HCT116 (cell line): ENCODE measurements at regions not wholly inside any gene's neighbourhood (a gene's known extent, or its start where the extent isn't known, plus 50 kb on each side); places are given as distances from the start of the nearest gene placed in this dataset.

Experiments
- ATAC-seq: fragments of 200-7000 bp; cut with Tn5 transposase; 2 replicates; pipeline ENCODE4 v1.9.1; 2020; ENCODE audit warnings: mild to moderate bottlenecking, moderate library complexity
- BruUV-seq: library from RNA; stranded (reverse); fragments of 400-500 nt; replicated peaks from 2 replicates; lab custom pipeline; 2021; lab: Mats Ljungman, UMichigan
- CTCF ChIA-PET: fragments of 300-600 bp; sonication (Branson Sonifier 250); formaldehyde crosslinking; loops from one replicate; lab custom pipeline; 2021; ENCODE audit warnings: antibody characterized with exemption; lab: Charles Lee
- POLR2A ChIA-PET: fragments of 300-600, 350-600 bp; sonication (Branson Sonifier 250); formaldehyde crosslinking; loops from one replicate; lab custom pipeline; 2021; ENCODE audit warnings: antibody characterized with exemption; lab: Charles Lee
- RAD21 ChIA-PET, 2 experiments: fragments of 300-600 bp; sonication (Branson Sonifier 250); formaldehyde crosslinking; loops; one replicate each; lab custom pipeline; 2023; ENCODE audit warnings: low total read pairs in 2 of 2; ENCODE audit not compliant: uncharacterized antibody in 2 of 2, unreplicated experiment in 2 of 2, low non-redundant PET in 1 of 2; lab: Charles Lee
- DNase-seq: peaks from one replicate; pipeline ENCODE4 v3.0.0-alpha.2; 2010; ENCODE audit warnings: low read depth, low spot score
- H2AFZ ChIP-seq: fragments of 200-600 bp; shearing (Covaris generic), sonication (generic); 2 replicates; pipeline ENCODE4 v1.6.1; 2017; ENCODE audit warnings: low read depth, mixed run types, mixed read lengths, antibody characterized with exemption, low read length; ENCODE audit not compliant: poor library complexity, severe bottlenecking
- H3K27ac ChIP-seq: 2 replicates; pipeline ENCODE4 v1.5.1; 2012; ENCODE audit warnings: low read depth, low read length
- H3K27me3 ChIP-seq: fragments of 200-600 bp; sonication (generic); 2 replicates; pipeline ENCODE4 v1.6.1; 2016; ENCODE audit warnings: mixed run types, low read length, mixed read lengths; ENCODE audit not compliant: insufficient read depth
- H3K36me3 ChIP-seq, 2 experiments: fragments of 200-500 bp in 1 of 2; fragments of 200-600 bp in 1 of 2; sonication (Bioruptor generic) in 1 of 2; sonication (generic) in 1 of 2; 2 replicates each; pipeline versions ENCODE4 v1.5.1 to v1.6.1; 2014 to 2016; ENCODE audit warnings: low read length in 2 of 2, inconsistent platforms in 1 of 2, mixed read lengths in 1 of 2, mixed run types in 1 of 2; ENCODE audit not compliant: insufficient read depth in 2 of 2, control insufficient read depth in 1 of 2
- H3K4me1 ChIP-seq, 2 experiments: fragments of 200-600 bp in 1 of 2; sonication (generic) in 1 of 2; 2 replicates each; pipeline versions ENCODE4 v1.5.1 to v1.6.1; 2012 to 2017; ENCODE audit warnings: low read length in 2 of 2, inconsistent platforms in 1 of 2, mild to moderate bottlenecking in 1 of 2, mixed read lengths in 1 of 2, mixed run types in 1 of 2, moderate library complexity in 1 of 2; ENCODE audit not compliant: insufficient read depth in 2 of 2, control insufficient read depth in 1 of 2
- H3K4me2 ChIP-seq: fragments of 200-600 bp; sonication (generic); 2 replicates; pipeline ENCODE4 v1.6.1; 2017; ENCODE audit warnings: mixed run types, low read length, mixed read lengths
- H3K4me3 ChIP-seq, 2 experiments: fragments of 200-600 bp in 1 of 2; sonication (generic) in 1 of 2; replicated peaks in 1 of 2; 2 replicates each; pipeline ENCODE4 v1.5.1; 2011 to 2016; ENCODE audit warnings: low read length in 2 of 2, control low read depth in 1 of 2, low read depth in 1 of 2, mild to moderate bottlenecking in 1 of 2, mixed read lengths in 1 of 2, mixed run types in 1 of 2
- H3K79me2 ChIP-seq: fragments of 200-600 bp; sonication (generic); 2 replicates; pipeline ENCODE4 v1.6.1; 2017; ENCODE audit warnings: mild to moderate bottlenecking, mixed run types, low read length, moderate library complexity, mixed read lengths; ENCODE audit not compliant: insufficient read depth
- H3K9ac ChIP-seq: fragments of 200-600 bp; sonication (generic); 2 replicates; pipeline ENCODE4 v1.6.1; 2016; ENCODE audit warnings: low read length, mixed read lengths
- H3K9me2 ChIP-seq: fragments of 200-600 bp; sonication (generic), shearing (Covaris generic); 2 replicates; pipeline ENCODE4 v1.6.1; 2017; ENCODE audit warnings: mixed run types, mild to moderate bottlenecking, moderate library complexity; ENCODE audit not compliant: insufficient read depth
- H3K9me3 ChIP-seq, 2 experiments: fragments of 200-500 bp in 1 of 2; fragments of 200-600 bp in 1 of 2; sonication (Bioruptor generic) in 1 of 2; sonication (generic) in 1 of 2; 2 replicates each; pipeline ENCODE4 v1.6.1; 2014 to 2017; ENCODE audit warnings: low read length in 2 of 2, mixed read lengths in 2 of 2, inconsistent platforms in 1 of 2, low read depth in 1 of 2, mild to moderate bottlenecking in 1 of 2, mixed run types in 1 of 2, moderate library complexity in 1 of 2; ENCODE audit not compliant: control insufficient read depth in 1 of 2, insufficient read depth in 1 of 2
- H4K20me1 ChIP-seq: fragments of 200-600 bp; sonication (generic), shearing (Covaris generic); 2 replicates; pipeline ENCODE4 v1.6.1; 2017; ENCODE audit warnings: mixed run types, mild to moderate bottlenecking, moderate library complexity; ENCODE audit not compliant: insufficient read depth
- CBX3 ChIP-seq: IDR thresholded peaks from 2 replicates; pipeline ENCODE4 v1.6.1; 2012; ENCODE audit warnings: low read depth
- CEBPB ChIP-seq: IDR thresholded peaks from 2 replicates; pipeline ENCODE4 v1.6.1; 2012; ENCODE audit warnings: low read depth
- EGR1 ChIP-seq: IDR thresholded peaks from 2 replicates; pipeline ENCODE4 v1.6.1; 2012; ENCODE audit warnings: low read depth
- EZH2 ChIP-seq: fragments of 200-600 bp; sonication (generic); IDR thresholded peaks from 2 replicates; pipeline ENCODE4 v1.6.1; 2017; ENCODE audit warnings: antibody characterized with exemption, mixed run types
- EZH2phosphoT487 ChIP-seq: fragments of 200-600 bp; IDR thresholded peaks from 2 replicates; pipeline ENCODE4 v1.6.1; 2018; ENCODE audit warnings: antibody characterized with exemption, borderline replicate concordance
- JUND ChIP-seq: IDR thresholded peaks from 2 replicates; pipeline ENCODE4 v1.6.1; 2012
- POLR2A ChIP-seq: IDR thresholded peaks from 2 replicates; pipeline ENCODE4 v1.7.0; 2011; ENCODE audit warnings: borderline replicate concordance; ENCODE audit not compliant: insufficient read depth, insufficient read length; ENCODE audit errors: extremely low read depth
- RAD21 ChIP-seq: IDR thresholded peaks from 2 replicates; pipeline ENCODE4 v1.6.1; 2012; ENCODE audit warnings: low read depth, mild to moderate bottlenecking
- YY1 ChIP-seq: IDR thresholded peaks from 2 replicates; pipeline ENCODE4 v1.6.1; 2011; ENCODE audit warnings: low read length, low read depth, moderate library complexity, mild to moderate bottlenecking; ENCODE audit not compliant: insufficient replicate concordance; ENCODE audit errors: extremely low read depth
- ZBTB33 ChIP-seq: IDR thresholded peaks from 2 replicates; pipeline ENCODE4 v1.6.1; 2011; ENCODE audit warnings: mild to moderate bottlenecking, low read length, moderate library complexity; ENCODE audit not compliant: insufficient replicate concordance; ENCODE audit errors: extremely low read depth
- ZFX ChIP-seq: fragments of 450-650 bp; IDR thresholded peaks from 2 replicates; pipeline ENCODE4 v1.6.1; 2017
- intact Hi-C: fragments of 100-400 bp; cut with micrococcal nuclease; formaldehyde crosslinking; loops from 2 replicates; pipeline ENCODE4 v1.10.0; 2022
- TF ChIP-seq, protein P1 (sequence below), 3 experiments: fragments of 200-600 bp in 1 of 3; sonication (generic) in 1 of 3; IDR thresholded peaks in 2 of 3; conservative IDR thresholded peaks in 1 of 3; 2 replicates each; pipeline ENCODE4 v1.5.1; 2012 to 2017; ENCODE audit warnings: low read depth in 2 of 3, low read length in 2 of 3, antibody characterized with exemption in 1 of 3, borderline replicate concordance in 1 of 3, control low read depth in 1 of 3, mild to moderate bottlenecking in 1 of 3, mixed read lengths in 1 of 3, mixed run types in 1 of 3, moderate library complexity in 1 of 3; ENCODE audit not compliant: insufficient read depth in 1 of 3
- TF ChIP-seq, protein P2 (sequence below): IDR thresholded peaks from 2 replicates; pipeline ENCODE4 v1.6.1; 2012
- TF ChIP-seq, protein P3 (sequence below): IDR thresholded peaks from 2 replicates; pipeline ENCODE4 v1.6.1; 2012

- Histone ChIP-seq H3K4me1 (no peaks in the 10 kb centered on the region), H3K36me3 (no peaks in the 10 kb centered on the region), H2AFZ (no peak overlapping the region), H3K9me3 (no peaks in the 10 kb centered on the region), H3K4me2 (no peak overlapping the region), H3K27ac (no peak overlapping the region)
- no peak for ATAC-seq
- DNase-seq, result no peak
- ChIA-PET POLR2A (no interaction called here), CTCF (no interaction called here)
- no peak for TF ChIP-seq EZH2phosphoT487
- TF ChIP-seq, protein P1, sequence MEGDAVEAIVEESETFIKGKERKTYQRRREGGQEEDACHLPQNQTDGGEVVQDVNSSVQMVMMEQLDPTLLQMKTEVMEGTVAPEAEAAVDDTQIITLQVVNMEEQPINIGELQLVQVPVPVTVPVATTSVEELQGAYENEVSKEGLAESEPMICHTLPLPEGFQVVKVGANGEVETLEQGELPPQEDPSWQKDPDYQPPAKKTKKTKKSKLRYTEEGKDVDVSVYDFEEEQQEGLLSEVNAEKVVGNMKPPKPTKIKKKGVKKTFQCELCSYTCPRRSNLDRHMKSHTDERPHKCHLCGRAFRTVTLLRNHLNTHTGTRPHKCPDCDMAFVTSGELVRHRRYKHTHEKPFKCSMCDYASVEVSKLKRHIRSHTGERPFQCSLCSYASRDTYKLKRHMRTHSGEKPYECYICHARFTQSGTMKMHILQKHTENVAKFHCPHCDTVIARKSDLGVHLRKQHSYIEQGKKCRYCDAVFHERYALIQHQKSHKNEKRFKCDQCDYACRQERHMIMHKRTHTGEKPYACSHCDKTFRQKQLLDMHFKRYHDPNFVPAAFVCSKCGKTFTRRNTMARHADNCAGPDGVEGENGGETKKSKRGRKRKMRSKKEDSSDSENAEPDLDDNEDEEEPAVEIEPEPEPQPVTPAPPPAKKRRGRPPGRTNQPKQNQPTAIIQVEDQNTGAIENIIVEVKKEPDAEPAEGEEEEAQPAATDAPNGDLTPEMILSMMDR (IDR thresholded peaks at IDR 0.05 in 2 of 3, conservative IDR thresholded peaks at IDR 0.05 in 1 of 3; ENCODE audit: borderline replicate concordance in 1 of 3, insufficient read depth in 1 of 3, low read depth in 2 of 3, low read length in 2 of 3), result no peak
- no peak for TF ChIP-seq RAD21
- TF ChIP-seq, protein P2, sequence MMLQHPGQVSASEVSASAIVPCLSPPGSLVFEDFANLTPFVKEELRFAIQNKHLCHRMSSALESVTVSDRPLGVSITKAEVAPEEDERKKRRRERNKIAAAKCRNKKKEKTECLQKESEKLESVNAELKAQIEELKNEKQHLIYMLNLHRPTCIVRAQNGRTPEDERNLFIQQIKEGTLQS, result no peak
- TF ChIP-seq JUND, result no peak
- no peak for TF ChIP-seq ZFX
- no peak for TF ChIP-seq EGR1
- no peak for TF ChIP-seq CEBPB
- no peak for TF ChIP-seq POLR2A
- no peak for TF ChIP-seq CBX3
- TF ChIP-seq ZBTB33, result no peak
- no peak for TF ChIP-seq YY1
- no peak for TF ChIP-seq EZH2
- TF ChIP-seq, protein P3, sequence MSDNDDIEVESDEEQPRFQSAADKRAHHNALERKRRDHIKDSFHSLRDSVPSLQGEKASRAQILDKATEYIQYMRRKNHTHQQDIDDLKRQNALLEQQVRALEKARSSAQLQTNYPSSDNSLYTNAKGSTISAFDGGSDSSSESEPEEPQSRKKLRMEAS, result no peak
- TF ChIP-seq, all 23 proteins: peak for 0
- H3K9me2 ChIP-seq, result no peaks in the 10 kb centered on the region
- no peaks in the 10 kb centered on the region for H3K27me3 ChIP-seq
- RAD21 ChIA-PET, result no interaction called here
- intact Hi-C loops, result no loop called here
- no peaks in the 10 kb centered on the region for H4K20me1 ChIP-seq
- BruUV-seq, result no TSS peak
- H3K9ac ChIP-seq, result no peak overlapping the region
- no peak overlapping the region for H3K4me3 ChIP-seq
- no peaks in the 10 kb centered on the region for H3K79me2 ChIP-seq
Measured at GRCh38 chr5:143987264-143987663, 175.3 kb downstream of the HMHB1 start.
